ENCODE measurements at regions not wholly inside any gene's neighbourhood (a gene's known extent, or its start where the extent isn't known, plus 50 kb on each side); places are given as distances from the start of the nearest gene placed in this dataset.

- no peaks in the 10 kb centered on the region for H3K27me3 Mint-ChIP-seq
- H3K9me3 ChIP-seq (ENCODE audit: control insufficient read depth, low read length, poor library complexity, severe bottlenecking): no peaks in the 10 kb centered on the region
- no peaks in the 10 kb centered on the region for H3K4me1 Mint-ChIP-seq
- no peak for DNase-seq
- no peak overlapping the region for H3K27ac Mint-ChIP-seq
- no peak for ATAC-seq
- H3K36me3 Mint-ChIP-seq (ENCODE audit: low read depth): no peaks in the 10 kb centered on the region
- H3K4me3 Mint-ChIP-seq: no peak overlapping the region
Measured at GRCh38 chr6:85192186-85192585, 257.7 kb upstream of the NT5E start.

DNA sequence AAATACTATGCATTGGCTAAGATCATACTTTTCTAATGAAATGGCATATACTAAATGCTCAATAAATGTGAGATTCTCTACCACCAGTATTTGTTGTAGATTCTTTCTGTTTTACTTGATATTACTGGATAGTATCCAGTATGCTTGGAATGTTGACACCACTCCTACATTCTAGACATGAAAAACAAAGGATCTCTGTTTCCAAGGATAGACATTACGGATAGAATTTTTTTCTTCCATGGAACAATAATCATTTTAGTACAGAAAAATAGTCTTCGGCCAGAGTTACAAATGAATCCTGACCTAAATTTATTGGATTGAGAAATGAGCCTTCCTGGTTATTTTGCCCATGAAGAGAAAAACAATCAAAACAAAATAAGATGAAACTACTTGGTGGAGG is 258.2 kb upstream of the NT5E start:
- Mint-ChIP-seq H3K27ac (no peak overlapping the region), H3K36me3 (ENCODE audit: low read depth) (no peaks in the 10 kb centered on the region), H3K4me1 (no peaks in the 10 kb centered on the region), H3K4me3 (no peak overlapping the region), H3K27me3 (no peaks in the 10 kb centered on the region)
- ATAC-seq: no peak
- H3K9me3 ChIP-seq (ENCODE audit: control insufficient read depth, low read length, poor library complexity, severe bottlenecking): no peaks in the 10 kb centered on the region
- DNase-seq: no peak

GRCh38 chr6:85186546-85187175 is 263.2 kb upstream of the NT5E start:
- DNase-seq (no peak), ATAC-seq (no peak)
- Mint-ChIP-seq H3K4me3 (no peak overlapping the region), H3K4me1 (no peaks in the 10 kb centered on the region), H3K27me3 (no peaks in the 10 kb centered on the region), H3K27ac (no peak overlapping the region), H3K36me3 (ENCODE audit: low read depth) (no peaks in the 10 kb centered on the region)
- no peaks in the 10 kb centered on the region for H3K9me3 ChIP-seq (ENCODE audit: control insufficient read depth, low read length, poor library complexity, severe bottlenecking)

DNA sequence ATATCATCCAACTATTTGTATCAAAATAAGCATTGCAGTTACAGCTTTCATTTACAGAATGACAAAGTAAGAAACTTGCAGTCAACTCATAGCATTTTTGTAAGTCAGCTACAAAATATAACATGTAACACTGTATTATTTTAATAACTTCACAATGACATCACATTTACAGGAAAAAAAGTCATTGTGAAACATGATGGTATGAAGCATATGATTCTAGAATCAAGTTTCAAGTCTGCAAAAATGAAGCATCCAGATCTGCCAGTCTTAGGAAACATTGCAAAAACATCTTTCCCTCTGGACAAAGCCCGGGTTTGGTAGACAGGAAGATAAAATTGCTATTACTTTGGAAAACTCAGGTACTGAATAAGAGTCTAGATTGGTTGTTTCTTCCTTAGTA is 263.9 kb upstream of the NT5E start:
- no peaks in the 10 kb centered on the region for H3K4me1 Mint-ChIP-seq
- no peaks in the 10 kb centered on the region for H3K9me3 ChIP-seq (ENCODE audit: control insufficient read depth, low read length, poor library complexity, severe bottlenecking)
- H3K4me3 Mint-ChIP-seq: no peak overlapping the region
- ATAC-seq (no peak), DNase-seq (no peak)
- H3K36me3 Mint-ChIP-seq (ENCODE audit: low read depth): no peaks in the 10 kb centered on the region
- no peaks in the 10 kb centered on the region for H3K27me3 Mint-ChIP-seq
- no peak overlapping the region for H3K27ac Mint-ChIP-seq

- Mint-ChIP-seq H3K4me1 (no peaks in the 10 kb centered on the region), H3K27me3 (no peaks in the 10 kb centered on the region), H3K36me3 (ENCODE audit: low read depth) (no peaks in the 10 kb centered on the region), H3K27ac (no peak overlapping the region), H3K4me3 (no peak overlapping the region)
- H3K9me3 ChIP-seq (ENCODE audit: control insufficient read depth, low read length, poor library complexity, severe bottlenecking): no peaks in the 10 kb centered on the region
- DNase-seq (no peak), ATAC-seq (no peak)
Measured at GRCh38 chr6:85183841-85184240, 266.0 kb upstream of the NT5E start.

DNA sequence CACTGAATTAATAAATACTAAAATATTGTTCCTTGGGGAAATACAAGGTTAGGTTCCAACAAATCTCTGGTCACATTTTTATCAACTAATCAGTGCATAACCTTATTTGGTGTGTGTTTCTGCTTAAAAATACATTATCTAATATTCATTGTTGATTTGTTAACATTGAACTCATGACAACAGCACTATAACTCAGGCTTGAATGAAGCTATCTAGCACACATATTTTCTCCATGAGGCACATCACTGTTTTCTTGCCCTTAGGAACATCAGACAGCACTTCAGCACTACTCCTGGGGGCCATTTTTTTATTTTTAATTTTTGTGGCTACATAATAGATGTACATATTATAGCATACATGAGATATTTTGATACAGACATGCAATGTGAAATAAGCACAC is 277.2 kb upstream of the NT5E start:
- ATAC-seq (no peak), DNase-seq (no peak)
- Mint-ChIP-seq H3K27me3 (no peaks in the 10 kb centered on the region), H3K36me3 (ENCODE audit: low read depth) (no peaks in the 10 kb centered on the region), H3K4me3 (no peak overlapping the region), H3K4me1 (no peaks in the 10 kb centered on the region), H3K27ac (no peak overlapping the region)
- no peaks in the 10 kb centered on the region for H3K9me3 ChIP-seq (ENCODE audit: control insufficient read depth, low read length, poor library complexity, severe bottlenecking)

- DNase-seq (no peak), ATAC-seq (no peak)
- Mint-ChIP-seq H3K36me3 (ENCODE audit: low read depth) (no peaks in the 10 kb centered on the region), H3K4me3 (no peak overlapping the region), H3K27ac (no peak overlapping the region), H3K27me3 (no peaks in the 10 kb centered on the region), H3K4me1 (no peaks in the 10 kb centered on the region)
- no peaks in the 10 kb centered on the region for H3K9me3 ChIP-seq (ENCODE audit: control insufficient read depth, low read length, poor library complexity, severe bottlenecking)
Measured at GRCh38 chr6:85172161-85172560, 277.7 kb upstream of the NT5E start.

- Mint-ChIP-seq H3K27ac (no peak overlapping the region), H3K36me3 (ENCODE audit: low read depth) (no peaks in the 10 kb centered on the region), H3K4me3 (no peak overlapping the region), H3K4me1 (no peaks in the 10 kb centered on the region), H3K27me3 (no peaks in the 10 kb centered on the region)
- ATAC-seq (no peak), DNase-seq (no peak)
- no peaks in the 10 kb centered on the region for H3K9me3 ChIP-seq (ENCODE audit: control insufficient read depth, low read length, poor library complexity, severe bottlenecking)
Measured at GRCh38 chr6:85169189-85169588, 280.7 kb upstream of the NT5E start.

DNA sequence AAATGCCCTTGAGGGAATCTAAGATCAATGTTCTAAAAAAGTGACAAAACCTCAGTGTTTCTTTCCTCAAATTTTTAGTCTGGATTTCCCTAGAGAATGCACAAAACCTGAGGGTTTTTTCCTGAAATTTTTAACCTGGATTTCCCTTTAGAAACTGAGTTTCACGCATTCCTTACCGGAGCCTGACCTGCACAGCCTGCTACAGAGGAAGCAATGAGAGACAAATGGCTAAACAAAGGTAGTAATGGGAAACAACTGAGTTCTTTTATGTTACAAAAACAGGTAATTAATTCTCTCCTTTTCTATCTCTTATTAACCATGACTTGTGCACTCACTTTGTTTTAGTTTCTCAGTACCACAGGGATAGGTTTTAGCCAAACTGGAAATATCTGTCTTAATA is 281.7 kb upstream of the NT5E start:
- DNase-seq (no peak), ATAC-seq (no peak)
- Mint-ChIP-seq H3K4me1 (no peaks in the 10 kb centered on the region), H3K27me3 (no peaks in the 10 kb centered on the region), H3K27ac (no peak overlapping the region), H3K36me3 (ENCODE audit: low read depth) (no peaks in the 10 kb centered on the region), H3K4me3 (no peak overlapping the region)
- H3K9me3 ChIP-seq (ENCODE audit: control insufficient read depth, low read length, poor library complexity, severe bottlenecking): no peaks in the 10 kb centered on the region

- Mint-ChIP-seq H3K4me3 (no peak overlapping the region), H3K36me3 (ENCODE audit: low read depth) (no peaks in the 10 kb centered on the region), H3K27me3 (no peaks in the 10 kb centered on the region), H3K4me1 (no peaks in the 10 kb centered on the region), H3K27ac (no peak overlapping the region)
- ATAC-seq: no peak
- no peaks in the 10 kb centered on the region for H3K9me3 ChIP-seq (ENCODE audit: control insufficient read depth, low read length, poor library complexity, severe bottlenecking)
- DNase-seq: no peak
Measured at GRCh38 chr6:85166114-85166741, 283.7 kb upstream of the NT5E start.

- no peaks in the 10 kb centered on the region for H3K9me3 ChIP-seq (ENCODE audit: control insufficient read depth, low read length, poor library complexity, severe bottlenecking)
- Mint-ChIP-seq H3K4me1 (no peaks in the 10 kb centered on the region), H3K27me3 (no peaks in the 10 kb centered on the region), H3K36me3 (ENCODE audit: low read depth) (no peaks in the 10 kb centered on the region), H3K27ac (no peak overlapping the region), H3K4me3 (no peak overlapping the region)
- no peak for ATAC-seq
- DNase-seq: no peak
Measured at GRCh38 chr6:85163156-85164080, 286.5 kb upstream of the NT5E start.

GRCh38 chr6:85157311-85157710 is 292.6 kb upstream of the NT5E start:
- ATAC-seq: no peak
- Mint-ChIP-seq H3K27me3 (no peaks in the 10 kb centered on the region), H3K36me3 (ENCODE audit: low read depth) (no peaks in the 10 kb centered on the region), H3K27ac (no peak overlapping the region), H3K4me1 (no peaks in the 10 kb centered on the region), H3K4me3 (no peak overlapping the region)
- DNase-seq: no peak
- no peaks in the 10 kb centered on the region for H3K9me3 ChIP-seq (ENCODE audit: control insufficient read depth, low read length, poor library complexity, severe bottlenecking)

- ATAC-seq (no peak), DNase-seq (no peak)
- no peak overlapping the region for H3K4me3 Mint-ChIP-seq
- H3K36me3 Mint-ChIP-seq (ENCODE audit: low read depth): no peaks in the 10 kb centered on the region
- H3K9me3 ChIP-seq (ENCODE audit: control insufficient read depth, low read length, poor library complexity, severe bottlenecking): no peaks in the 10 kb centered on the region
- no peak overlapping the region for H3K27ac Mint-ChIP-seq
- no peaks in the 10 kb centered on the region for H3K27me3 Mint-ChIP-seq
- H3K4me1 Mint-ChIP-seq: no peaks in the 10 kb centered on the region
Measured at GRCh38 chr6:85143676-85144075, 306.2 kb upstream of the NT5E start.
